Dermis microvascular lymphatic vessel endothelial cell (primary cell): ENCODE measurements at regions not wholly inside any gene's neighbourhood (a gene's known extent, or its start where the extent isn't known, plus 50 kb on each side); places are given as distances from the start of the nearest gene placed in this dataset.
A peak's percentile ranks its signal among the peaks of the same experiment; 100 is the strongest.

Source experiments
- DNase-seq, 2 donors: peaks; one replicate each; pipeline versions ENCODE4 v3.0.0 to v3.0.0-alpha.2; 2010; ENCODE audit warnings: low read depth in 2 of 2

DNA sequence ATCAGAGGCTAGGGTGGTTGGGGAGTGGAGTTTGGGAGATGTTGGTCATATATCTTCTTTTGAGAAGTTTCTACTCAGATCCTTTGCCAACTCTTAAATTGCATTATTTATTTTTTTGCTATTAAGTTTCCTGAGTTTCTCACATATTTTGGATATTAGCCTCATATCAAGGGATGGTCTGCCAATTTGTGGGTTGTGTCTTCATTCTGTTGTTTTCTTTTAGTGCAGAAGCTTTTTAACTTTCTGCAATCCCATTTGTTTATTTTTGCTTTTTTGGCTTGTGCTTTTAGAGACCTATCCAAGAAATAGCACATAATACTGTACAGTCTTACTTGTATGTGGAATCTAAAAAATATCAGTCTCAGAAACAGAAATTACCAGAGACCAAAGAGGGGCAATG, 509.2 kb upstream of the HS3ST1 start:
- DNase-seq, result no peak

DNA sequence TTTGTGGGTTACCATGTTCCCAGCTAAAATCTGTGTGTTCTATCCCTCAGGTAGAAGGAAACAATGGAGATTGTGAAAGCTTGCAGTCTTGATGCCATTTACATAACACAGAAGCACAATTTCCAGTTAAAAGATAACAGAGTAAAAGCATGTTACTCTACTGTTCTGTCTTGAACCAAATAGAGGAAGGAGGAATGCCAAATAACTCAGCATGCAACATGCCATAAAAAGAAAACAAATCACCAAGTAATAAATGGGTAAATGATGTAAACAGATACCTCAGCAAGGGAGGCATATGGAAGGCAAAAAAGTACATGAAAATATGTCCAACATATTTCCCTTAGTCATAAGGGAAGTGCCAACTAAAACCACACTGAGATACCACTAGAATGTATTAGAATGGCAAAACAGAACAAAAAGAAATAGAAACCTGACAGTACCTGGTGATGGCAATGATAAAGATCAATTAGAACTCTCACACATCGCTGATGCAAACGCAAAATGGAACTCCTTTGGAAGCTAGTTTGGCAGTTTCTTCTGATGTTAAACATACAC, 502.6 kb upstream of the HS3ST1 start:
- no peak for DNase-seq

DNA sequence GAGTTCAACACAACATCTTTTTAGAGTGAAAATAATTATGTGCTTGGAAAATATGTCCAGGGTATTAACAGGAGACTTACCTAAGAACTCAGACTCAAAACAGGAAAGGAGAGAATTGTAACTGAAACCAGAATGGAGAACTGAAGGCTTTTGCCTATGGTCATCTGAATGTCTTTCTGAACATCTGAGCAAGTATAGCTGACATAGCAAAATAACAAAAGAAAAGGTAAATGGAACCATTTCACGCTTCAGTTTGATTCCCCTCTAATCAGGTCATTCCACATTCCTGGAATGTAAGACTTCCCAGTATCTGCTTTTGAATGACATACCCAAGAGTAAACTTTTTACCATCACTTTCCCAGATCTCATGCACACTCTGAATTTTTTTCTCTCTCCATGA, 500.4 kb upstream of the HS3ST1 start:
- DNase-seq, result no peak

DNA sequence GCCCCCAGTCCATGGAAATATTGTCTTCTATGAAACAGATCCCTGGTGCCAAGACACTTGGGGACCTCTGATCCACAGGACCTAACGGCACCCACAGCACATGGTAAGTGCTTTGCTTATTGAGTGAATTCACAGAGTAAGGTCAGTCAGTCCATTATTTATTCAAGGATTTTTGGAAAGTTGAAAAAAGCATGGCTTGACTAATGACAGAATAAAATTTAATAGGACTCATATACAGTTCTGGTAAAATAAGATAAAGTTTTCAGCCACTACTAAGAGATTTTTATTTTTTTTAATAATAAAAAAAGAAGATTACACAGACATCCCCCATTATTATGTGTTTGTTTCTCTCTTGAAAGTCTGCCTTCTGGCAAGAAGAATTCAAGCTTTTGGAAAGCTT, 490.6 kb upstream of the HS3ST1 start:
- no peak for DNase-seq

DNA sequence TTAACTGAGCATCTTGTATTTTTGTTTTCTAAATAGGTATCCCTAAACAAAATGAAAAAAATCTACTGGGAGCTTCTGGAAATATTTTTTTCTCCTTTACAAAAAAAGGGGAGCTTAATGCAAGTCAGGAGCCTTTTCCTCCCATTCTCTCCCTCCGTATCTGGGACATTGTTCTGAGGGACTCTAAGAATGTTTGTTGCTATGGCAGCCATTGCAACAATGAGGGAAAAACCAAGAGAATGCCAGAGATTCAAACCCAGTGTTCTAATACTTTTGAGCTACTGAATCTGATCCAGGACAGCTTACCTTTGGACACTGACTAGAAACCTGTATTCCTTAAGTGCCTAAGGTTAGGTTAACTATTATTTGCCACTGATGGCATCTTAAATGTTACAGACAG, 485.7 kb upstream of the HS3ST1 start:
- DNase-seq, result peak; percentile 53 to 90

DNA sequence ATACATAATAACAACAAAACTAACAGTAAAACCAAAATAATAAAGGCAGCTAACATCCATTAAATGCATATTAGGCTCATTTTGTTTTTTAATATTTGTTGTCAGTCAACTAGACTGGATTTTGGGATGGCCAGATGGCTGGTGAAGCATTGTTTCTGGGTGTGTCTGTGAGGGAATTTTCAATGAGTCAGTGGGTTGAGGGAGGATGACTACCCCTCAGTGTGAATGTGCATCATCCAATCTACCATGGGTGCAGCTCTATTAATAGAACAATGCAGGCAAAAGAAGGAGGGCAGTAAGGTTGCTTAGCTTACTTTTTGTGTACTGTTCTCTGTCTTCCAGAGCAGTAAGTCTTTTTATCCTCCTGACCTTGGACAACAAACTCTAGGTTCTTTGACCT, 484.2 kb upstream of the HS3ST1 start:
- DNase-seq, result peak in 1 of 2 donors; percentile 45

DNA sequence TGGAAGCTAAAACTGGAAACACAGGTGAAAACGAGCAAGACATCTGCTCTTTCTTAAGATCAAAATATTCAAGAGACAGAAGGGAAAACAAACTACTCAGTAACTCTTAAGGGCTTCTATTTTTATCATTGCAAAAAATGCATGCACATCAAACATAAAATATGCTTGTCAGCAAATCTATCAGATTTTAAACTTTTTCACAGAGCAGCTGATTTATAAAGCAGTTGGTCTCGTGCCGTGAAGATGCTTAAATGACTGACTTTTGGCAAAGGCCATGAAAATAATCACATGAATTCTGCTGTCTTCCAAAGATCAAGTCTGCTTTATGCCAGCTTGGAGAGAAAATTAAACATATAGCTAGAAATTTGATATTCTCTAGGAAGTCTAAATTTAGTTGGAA, 482.1 kb upstream of the HS3ST1 start:
- no peak for DNase-seq

DNA sequence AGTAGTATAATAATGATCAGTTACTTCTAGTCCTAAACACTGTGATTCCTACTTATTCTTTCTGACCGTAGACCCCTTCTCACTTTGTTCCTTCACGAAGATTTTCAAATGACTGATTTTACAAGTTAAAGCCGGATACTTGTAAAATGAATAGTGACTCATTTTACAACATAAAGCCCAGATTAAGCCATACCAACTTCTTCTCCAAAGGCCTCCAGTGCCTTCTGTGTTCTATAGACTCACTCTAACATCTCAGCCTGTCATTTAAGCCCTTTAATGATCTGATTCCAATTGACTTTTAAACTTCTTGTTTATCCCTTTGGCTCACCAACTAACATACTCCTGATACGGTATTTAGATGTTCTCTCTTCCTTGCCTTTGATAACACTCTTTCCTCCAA, 480.0 kb upstream of the HS3ST1 start:
- DNase-seq, result no peak

DNA sequence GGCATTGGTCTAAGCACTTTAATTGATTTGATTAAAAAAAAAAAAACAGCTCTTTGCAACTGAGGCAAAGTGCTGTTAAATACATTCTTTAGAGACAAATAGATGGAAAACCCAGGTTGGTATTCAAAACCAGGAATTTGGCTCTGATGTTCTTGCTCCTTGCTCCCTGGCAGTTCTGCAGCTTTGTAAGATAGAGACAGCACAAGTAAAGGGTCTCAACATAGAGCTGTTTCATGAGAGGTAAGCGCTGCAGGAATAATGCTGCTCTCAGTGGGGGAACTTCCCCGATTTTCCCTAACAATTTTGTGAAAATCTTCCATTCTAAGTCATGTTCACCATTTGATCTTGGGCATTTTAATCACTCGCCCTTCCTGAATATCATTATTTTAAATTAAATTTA, 479.5 kb upstream of the HS3ST1 start:
- DNase-seq, result no peak

DNA sequence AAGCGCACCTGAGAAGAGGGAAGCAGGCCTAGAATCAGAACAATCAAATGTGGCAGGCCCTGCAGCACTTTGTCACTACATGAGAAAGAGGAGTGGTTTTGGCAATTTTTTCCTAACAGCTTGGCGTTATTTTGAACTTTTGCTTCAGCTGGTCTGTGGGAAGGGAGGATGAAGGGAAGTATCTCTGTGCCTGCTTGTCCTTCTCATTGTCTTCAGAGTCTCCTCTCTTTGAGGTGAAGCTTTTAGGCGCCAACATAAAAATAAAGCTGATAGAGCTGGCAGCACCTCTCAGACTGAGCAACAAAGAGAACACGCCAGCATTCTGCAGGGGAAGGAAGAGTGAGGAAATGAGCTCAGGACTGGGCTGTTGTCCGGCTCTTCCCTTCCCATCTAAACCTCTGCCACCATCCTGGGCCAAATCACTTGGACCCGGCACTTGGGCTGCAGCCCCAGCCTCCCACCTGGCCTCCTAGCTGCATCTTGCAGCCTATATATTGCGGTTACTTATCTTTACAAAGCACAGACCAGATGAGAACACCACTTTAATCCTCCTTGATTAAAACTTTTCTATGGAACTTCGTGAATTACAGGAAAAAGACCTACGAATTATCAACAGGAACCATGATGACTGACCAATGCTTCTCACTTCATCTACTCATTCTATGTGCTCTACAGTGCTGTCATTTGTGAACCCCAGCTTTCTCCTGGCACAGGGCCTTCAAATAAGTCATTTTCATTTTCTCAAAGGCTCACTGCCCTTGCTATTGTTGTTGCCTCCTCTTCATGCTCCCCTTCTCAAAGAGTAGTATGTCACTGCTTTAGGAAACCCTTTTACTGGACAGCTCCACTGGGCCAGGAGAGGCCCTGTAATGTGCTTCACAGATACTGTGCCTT, 476.4 kb upstream of the HS3ST1 start:
- DNase-seq, result peak; percentile 62 to 77

DNA sequence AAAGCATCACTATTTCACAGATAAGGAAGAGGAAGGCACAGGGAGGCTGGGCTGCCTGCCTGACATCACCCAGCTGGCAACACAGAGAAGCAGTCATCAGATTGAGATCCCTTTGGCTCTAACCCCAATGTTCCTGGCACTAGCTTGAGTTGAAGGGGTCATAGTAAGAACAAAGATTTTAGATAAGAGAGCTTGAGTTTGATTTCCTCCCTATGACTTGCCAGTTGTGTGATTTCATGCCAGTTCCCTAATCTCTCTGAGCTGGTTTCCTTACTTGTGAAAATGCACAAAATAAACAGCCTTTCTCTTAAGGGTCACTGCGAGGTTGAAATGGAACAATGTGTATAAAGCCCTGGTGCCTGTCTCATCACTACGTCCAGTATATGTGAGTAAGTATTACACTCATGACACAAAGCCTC, 475.4 kb upstream of the HS3ST1 start:
- peak; percentile 91 to 99 for DNase-seq

DNA sequence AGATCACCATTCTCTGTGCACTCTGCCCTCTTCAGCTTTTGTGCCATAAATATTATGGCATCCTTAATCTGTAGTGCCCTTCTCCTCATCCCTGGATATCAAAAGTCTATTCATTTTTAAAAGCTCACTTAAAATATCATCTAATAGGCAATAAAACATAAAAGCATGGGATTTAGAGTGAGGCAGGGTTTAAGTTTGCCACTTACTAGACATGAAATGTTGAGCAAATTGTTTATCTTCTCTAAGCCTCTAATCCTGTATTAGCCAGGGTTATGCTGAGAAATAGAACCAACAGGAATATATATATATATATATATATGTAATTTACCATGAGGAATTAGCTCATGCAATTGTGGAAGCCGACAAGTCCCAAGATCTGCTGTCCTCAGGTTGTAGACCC, 472.4 kb upstream of the HS3ST1 start:
- no peak for DNase-seq

DNA sequence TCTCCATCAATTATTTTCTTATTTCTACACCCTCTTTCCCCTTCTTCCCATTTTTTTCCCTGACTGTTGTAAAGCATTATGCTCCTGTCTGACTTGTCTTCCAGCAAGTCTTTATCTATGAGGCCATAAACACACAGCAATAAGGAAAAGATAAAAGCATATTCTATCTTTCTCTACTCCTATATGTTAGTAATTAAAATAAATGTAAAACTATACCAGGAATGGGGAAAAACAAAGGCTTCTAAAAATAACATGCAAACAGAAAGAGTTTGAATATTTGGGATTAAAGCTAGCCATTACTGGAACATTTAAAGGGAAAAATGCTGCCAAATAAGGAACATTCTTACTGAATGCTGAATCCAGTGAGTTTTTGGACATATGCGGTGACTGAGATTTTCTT, 471.7 kb upstream of the HS3ST1 start:
- no peak for DNase-seq

DNA sequence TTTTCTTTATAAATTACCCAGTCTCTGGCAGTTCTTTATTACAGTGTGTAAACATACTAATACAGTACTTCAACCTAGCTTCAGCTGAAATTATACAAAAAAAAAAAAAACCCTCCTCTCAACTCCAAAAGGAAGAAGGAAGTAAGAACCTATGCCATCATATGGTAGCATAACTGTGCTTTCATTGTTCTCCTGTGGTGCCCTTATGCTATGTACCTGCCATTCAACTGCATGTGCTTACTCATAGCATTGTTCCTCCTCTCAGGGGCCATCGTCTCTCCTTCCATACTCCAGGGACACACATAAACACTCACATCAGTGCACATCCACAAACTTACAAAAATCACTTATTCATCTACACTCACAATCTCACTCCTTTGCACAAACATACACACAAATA, 470.1 kb upstream of the HS3ST1 start:
- no peak for DNase-seq

DNA sequence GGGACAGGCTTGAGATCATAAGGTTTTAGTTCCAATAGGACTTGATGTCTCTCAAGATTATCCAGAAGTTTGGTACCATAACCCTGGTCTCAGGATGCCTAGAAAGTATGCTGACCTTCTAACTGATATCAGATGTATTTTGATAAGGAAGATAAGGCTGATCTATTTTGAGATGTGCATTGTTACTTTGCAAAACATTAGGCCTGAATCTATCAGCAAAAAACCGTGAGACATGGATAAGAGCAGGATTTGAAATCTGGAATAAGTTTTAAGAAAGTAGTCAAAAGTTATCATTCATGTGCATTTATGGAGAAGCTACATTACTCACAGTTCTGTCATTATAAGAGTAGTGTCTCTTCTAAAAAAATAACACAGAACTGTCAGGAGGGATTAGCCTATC, 467.1 kb upstream of the HS3ST1 start:
- no peak for DNase-seq

DNA sequence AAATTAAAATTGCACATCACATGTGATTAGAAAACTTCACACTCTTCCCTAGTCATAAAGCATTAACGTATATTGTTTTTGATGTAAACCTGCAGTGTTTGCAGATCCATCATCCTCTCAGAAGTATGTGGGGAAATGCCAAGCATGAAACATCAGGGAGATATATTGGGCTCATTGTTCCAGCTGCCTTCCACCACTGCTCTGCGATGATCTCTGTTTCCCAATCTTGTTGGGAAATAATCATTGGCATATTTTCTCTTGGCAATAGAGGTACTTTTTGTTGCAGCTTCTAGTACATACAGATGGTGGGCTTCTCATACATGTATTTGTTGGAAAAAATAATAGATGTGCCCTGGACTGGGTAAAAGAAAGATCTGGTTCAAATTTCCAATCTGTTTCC, 466.3 kb upstream of the HS3ST1 start:
- DNase-seq, result peak; percentile 18 to 30

DNA sequence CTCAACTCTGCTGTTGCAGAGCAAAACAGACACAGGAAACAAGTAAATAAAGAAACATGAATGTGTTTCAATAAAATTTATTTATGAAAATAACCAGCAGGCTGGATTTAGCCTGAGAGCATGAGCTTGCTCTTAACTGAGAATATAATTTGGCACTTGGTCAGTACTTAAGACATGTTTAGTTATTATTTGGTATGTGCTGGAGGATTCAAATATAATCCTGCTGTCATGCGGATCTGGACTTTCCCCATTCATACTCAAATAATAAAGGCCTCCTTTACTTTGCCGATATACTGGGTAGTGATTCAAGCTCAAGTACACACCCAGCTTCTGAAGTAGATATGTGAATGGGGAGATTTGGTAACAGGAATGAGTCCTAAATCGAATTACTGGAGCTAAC, 465.5 kb upstream of the HS3ST1 start:
- no peak for DNase-seq

DNA sequence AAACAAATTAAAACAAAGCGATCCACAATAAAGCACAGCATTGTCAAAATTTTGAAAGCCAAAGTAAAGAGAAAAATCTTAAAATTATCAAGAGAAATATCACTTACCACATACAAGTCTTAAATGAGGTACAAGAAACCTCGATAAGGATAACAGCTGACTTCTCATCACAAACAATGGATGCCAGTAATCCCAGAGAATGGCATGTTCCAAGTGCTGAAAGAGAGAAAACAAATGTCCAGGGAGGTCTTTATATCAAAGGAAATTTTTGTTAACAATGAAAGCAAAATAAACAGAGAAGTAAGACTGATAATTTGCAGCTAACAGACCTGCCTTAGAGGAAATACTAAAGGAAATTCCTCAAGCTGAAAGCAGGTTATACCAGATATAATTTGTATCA, 460.4 kb upstream of the HS3ST1 start:
- peak in 1 of 2 donors; percentile 55 for DNase-seq

DNA sequence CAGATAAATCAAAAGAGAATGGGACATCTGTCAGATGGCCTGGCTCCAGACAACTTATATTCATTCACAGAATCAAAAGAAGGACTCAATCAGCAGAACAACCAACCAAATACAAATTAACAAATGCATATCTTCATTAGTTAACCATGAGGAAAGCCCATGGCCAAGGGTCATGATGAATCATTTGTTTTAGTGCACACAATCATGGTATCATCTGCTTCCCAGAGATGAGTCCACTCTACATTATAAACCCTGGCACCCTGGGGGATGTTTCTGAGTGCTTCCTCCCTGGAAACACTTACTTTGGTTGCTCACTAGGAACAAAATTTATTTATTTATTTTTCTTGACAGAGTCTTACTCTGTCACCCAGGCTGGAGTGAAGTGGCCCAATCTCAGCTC, 453.3 kb upstream of the HS3ST1 start:
- peak in 1 of 2 donors; percentile 6 for DNase-seq

DNA sequence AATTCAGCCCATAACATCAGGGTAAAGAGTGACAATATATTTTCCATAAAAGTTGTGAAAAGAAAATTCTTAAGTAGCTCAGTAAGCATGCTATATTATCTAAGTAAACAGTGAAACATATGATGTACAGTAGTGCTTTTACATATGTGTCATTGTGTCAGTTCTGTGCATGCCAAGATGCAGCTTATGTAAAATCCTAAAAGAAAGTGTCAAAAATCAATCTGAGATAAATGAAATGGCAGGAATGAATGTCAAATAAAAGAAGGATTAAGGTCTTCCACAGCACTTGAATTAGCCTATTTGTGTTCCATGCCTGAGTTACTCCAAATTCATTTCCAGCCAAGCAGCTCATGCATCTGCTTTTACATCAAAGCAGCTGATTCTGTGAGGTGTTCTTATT, 452.7 kb upstream of the HS3ST1 start:
- no peak for DNase-seq

DNA sequence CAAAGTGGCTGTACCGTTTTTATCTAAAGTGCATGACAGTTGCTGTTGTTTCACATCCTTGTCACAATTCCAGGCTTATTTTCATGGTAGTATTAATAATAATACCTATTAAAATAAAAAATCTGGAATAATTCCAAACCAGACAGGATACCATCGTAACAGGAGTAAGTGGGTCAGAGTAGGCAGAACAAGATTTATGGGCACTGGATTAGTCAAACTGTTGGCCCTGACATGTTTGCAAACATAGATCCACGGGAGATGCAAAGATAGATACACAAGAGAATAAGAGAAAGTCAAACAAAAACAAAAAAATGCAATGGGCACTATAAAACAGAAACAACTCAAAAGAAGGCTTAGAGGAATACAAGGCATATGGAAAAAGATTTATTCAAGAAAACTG, 449.5 kb upstream of the HS3ST1 start:
- DNase-seq, result no peak

DNA sequence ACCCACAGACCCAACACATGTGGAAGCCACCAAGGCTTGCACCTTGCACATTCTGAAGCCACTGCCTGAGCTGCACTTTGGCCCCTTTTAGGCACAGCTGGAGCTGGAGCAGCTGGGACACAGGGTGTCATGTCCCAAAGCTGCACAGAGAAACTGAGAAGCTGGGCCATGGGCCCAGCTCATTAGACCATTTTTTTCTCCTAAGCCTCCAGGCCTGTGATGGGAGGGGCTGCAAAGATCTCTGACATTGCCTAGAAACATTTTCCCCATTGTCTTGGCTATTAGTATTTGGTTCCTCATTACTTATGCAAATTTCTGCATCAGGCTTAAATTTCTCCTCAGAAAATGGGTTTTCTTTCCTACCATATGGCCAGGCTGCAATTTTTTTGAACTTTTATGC, 447.4 kb upstream of the HS3ST1 start:
- no peak for DNase-seq

DNA sequence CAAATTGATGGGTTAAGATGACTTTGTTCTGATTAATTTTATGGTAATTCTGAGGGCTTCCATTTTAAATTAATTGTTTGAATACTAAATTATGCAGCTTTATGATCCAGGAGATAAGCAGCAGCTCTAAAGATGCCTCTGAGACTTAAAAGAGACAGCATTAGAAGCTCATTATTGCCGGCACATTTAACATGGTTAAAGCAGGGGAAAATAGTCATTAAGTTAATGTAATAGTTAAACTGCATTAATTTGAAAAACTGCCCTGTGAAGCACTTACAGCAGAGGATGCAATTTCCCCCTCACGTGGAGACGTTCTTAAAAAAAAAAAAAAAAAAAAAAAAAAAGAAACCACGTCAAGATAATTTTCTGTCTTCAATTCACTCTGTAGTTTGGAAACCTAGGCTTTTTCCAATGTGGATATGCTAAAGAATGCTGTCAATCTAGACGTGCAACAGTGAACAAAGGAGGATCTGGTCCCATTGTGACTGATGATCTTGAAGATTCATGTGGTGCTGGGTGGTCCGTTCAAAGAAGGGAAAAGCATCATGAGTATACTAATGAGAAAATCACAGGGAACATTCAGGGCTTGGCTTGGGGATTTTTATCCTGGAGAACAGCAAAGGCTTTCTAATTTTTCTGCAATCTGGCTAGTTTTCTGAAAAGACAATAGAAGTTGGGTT, 440.6 kb upstream of the HS3ST1 start:
- DNase-seq, result no peak
